Panc1 (cell line): ENCODE measurements at regions not wholly inside any gene's neighbourhood (a gene's known extent, or its start where the extent isn't known, plus 50 kb on each side); places are given as distances from the start of the nearest gene placed in this dataset.
"Not testable (repeated sequence)": the region's sequence is repeated elsewhere in the genome, so short reads cannot be mapped to it uniquely, and the experiment has no call there.

Experiments
- ATAC-seq: fragments of 200-7000 bp; cut with Tn5 transposase; 2 replicates; pipeline ENCODE4 v1.9.1; 2020; ENCODE audit warnings: mild to moderate bottlenecking, moderate library complexity
- BruUV-seq: library from RNA; stranded (reverse); fragments of 400-500 nt; replicated peaks from 2 replicates; lab custom pipeline; 2021; lab: Mats Ljungman, UMichigan
- CTCF ChIA-PET: fragments of 300-600 bp; sonication (Branson Sonifier 250); formaldehyde crosslinking; loops from one replicate; lab custom pipeline; 2022; ENCODE audit warnings: antibody characterized with exemption; lab: Charles Lee
- POLR2A ChIA-PET: fragments of 300-600 bp; sonication (Branson Sonifier 250); formaldehyde crosslinking; loops from one replicate; lab custom pipeline; 2022; ENCODE audit warnings: antibody characterized with exemption; lab: Charles Lee
- DNase-seq: peaks from one replicate; pipeline ENCODE4 v3.0.0-alpha.2; 2010; ENCODE audit warnings: low read depth, low spot score
- H3K27ac ChIP-seq: 2 replicates; pipeline ENCODE4 v1.5.1; 2011; ENCODE audit warnings: mild to moderate bottlenecking, low read length, inconsistent platforms
- H3K27me3 ChIP-seq: fragments of 200-500 bp; sonication (Bioruptor generic); 2 replicates; pipeline ENCODE4 v1.6.0; 2014; ENCODE audit warnings: low read length, inconsistent platforms; ENCODE audit not compliant: control insufficient read depth, insufficient read depth
- H3K36me3 ChIP-seq: fragments of 200-500 bp; sonication (Bioruptor generic); 2 replicates; pipeline ENCODE4 v1.5.1; 2014; ENCODE audit warnings: inconsistent platforms, mild to moderate bottlenecking, low read length, moderate library complexity; ENCODE audit not compliant: control insufficient read depth, insufficient read depth
- H3K4me1 ChIP-seq: 2 replicates; pipeline ENCODE4 v1.5.1; 2011; ENCODE audit warnings: inconsistent platforms, mild to moderate bottlenecking, low read length, moderate library complexity; ENCODE audit not compliant: control insufficient read depth, insufficient read depth
- H3K4me3 ChIP-seq, 2 experiments: 2 replicates each; pipeline ENCODE4 v1.5.1; 2011 to 2012; ENCODE audit warnings: low read depth in 2 of 2, low read length in 2 of 2, mild to moderate bottlenecking in 2 of 2, inconsistent platforms in 1 of 2, moderate library complexity in 1 of 2
- H3K9me3 ChIP-seq: fragments of 200-500 bp; sonication (Bioruptor generic); 2 replicates; pipeline ENCODE4 v1.5.1; 2014; ENCODE audit warnings: low read depth, mild to moderate bottlenecking, inconsistent platforms, low read length, moderate library complexity; ENCODE audit not compliant: control insufficient read depth, insufficient read depth
- POLR2AphosphoS5 ChIP-seq: IDR thresholded peaks from 2 replicates; pipeline ENCODE4 v1.6.1; 2012; ENCODE audit warnings: mild to moderate bottlenecking, low read depth, low read length, moderate library complexity
- SIN3A ChIP-seq: IDR thresholded peaks from 2 replicates; pipeline ENCODE4 v1.6.1; 2012; ENCODE audit warnings: low read depth, mild to moderate bottlenecking, low read length, moderate library complexity, borderline replicate concordance; ENCODE audit not compliant: insufficient read depth
- TCF7L2 ChIP-seq: IDR thresholded peaks from 2 replicates; pipeline ENCODE4 v1.6.1; 2011; ENCODE audit warnings: mild to moderate bottlenecking, low read depth, low read length, inconsistent platforms
- in situ Hi-C: cut with HindIII; loops from 2 replicates; pipeline ENCODE4 v1.10.0; 2016; ENCODE audit warnings: low sequenced_read_pairs, low pct_unique_long_range_greater_than_20kb
- intact Hi-C: fragments of 100-400 bp; cut with micrococcal nuclease; formaldehyde crosslinking; loops from one replicate; pipeline ENCODE4 v1.10.0; 2022; ENCODE audit not compliant: unreplicated experiment
- TF ChIP-seq, protein P1 (sequence below), 2 experiments: IDR thresholded peaks; 2 replicates each; pipeline ENCODE4 v1.6.1; 2011 to 2012; ENCODE audit warnings: low read depth in 2 of 2, control low read depth in 1 of 2, low read length in 1 of 2, mild to moderate bottlenecking in 1 of 2, moderate library complexity in 1 of 2; ENCODE audit not compliant: insufficient read depth in 1 of 2
- TF ChIP-seq, protein P2 (sequence below): fragments of 450-650 bp; IDR thresholded peaks from 2 replicates; pipeline ENCODE4 v1.5.1; 2017; ENCODE audit warnings: mild to moderate bottlenecking

DNA sequence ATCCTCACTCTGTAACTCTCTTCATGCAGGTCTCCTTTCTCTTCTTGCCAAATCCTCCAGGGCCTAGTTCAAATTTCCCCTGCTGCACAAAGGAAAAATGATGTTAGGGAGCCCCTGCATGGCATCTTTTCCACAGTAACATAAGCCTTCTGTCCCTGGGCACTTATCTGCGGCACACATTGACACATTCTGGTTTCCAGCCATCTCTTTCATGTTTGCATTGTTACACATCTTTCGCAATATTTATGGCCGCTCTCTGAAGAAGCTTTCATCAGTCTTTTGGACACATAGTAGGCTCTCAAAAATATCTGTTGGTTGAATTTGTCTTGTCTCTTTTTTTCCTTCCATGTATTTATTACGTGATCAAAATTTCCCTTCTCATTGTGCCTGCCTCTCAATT is 1806.1 kb upstream of the PIK3C3 start:
- H3K27ac ChIP-seq, result no peak overlapping the region
- H3K9me3 ChIP-seq, result no peaks in the 10 kb centered on the region
- H3K4me3 ChIP-seq, result no peak overlapping the region
- ATAC-seq (no peak), DNase-seq (no peak)
- no TSS peak for BruUV-seq
- no peaks in the 10 kb centered on the region for H3K36me3 ChIP-seq
- ChIA-PET POLR2A (no interaction called here), CTCF (no interaction called here)
- intact Hi-C loops (no loop called here), in situ Hi-C loops (no loop called here)
- no peaks in the 10 kb centered on the region for H3K27me3 ChIP-seq
- TF ChIP-seq SIN3A (no peak), POLR2AphosphoS5 (no peak), TCF7L2 (no peak)
- TF ChIP-seq, protein P1, sequence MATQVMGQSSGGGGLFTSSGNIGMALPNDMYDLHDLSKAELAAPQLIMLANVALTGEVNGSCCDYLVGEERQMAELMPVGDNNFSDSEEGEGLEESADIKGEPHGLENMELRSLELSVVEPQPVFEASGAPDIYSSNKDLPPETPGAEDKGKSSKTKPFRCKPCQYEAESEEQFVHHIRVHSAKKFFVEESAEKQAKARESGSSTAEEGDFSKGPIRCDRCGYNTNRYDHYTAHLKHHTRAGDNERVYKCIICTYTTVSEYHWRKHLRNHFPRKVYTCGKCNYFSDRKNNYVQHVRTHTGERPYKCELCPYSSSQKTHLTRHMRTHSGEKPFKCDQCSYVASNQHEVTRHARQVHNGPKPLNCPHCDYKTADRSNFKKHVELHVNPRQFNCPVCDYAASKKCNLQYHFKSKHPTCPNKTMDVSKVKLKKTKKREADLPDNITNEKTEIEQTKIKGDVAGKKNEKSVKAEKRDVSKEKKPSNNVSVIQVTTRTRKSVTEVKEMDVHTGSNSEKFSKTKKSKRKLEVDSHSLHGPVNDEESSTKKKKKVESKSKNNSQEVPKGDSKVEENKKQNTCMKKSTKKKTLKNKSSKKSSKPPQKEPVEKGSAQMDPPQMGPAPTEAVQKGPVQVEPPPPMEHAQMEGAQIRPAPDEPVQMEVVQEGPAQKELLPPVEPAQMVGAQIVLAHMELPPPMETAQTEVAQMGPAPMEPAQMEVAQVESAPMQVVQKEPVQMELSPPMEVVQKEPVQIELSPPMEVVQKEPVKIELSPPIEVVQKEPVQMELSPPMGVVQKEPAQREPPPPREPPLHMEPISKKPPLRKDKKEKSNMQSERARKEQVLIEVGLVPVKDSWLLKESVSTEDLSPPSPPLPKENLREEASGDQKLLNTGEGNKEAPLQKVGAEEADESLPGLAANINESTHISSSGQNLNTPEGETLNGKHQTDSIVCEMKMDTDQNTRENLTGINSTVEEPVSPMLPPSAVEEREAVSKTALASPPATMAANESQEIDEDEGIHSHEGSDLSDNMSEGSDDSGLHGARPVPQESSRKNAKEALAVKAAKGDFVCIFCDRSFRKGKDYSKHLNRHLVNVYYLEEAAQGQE (IDR thresholded peaks at IDR 0.05; ENCODE audit: insufficient read depth in 1 of 2, low read depth in 2 of 2, low read length in 1 of 2), result no peak
- TF ChIP-seq, protein P2, sequence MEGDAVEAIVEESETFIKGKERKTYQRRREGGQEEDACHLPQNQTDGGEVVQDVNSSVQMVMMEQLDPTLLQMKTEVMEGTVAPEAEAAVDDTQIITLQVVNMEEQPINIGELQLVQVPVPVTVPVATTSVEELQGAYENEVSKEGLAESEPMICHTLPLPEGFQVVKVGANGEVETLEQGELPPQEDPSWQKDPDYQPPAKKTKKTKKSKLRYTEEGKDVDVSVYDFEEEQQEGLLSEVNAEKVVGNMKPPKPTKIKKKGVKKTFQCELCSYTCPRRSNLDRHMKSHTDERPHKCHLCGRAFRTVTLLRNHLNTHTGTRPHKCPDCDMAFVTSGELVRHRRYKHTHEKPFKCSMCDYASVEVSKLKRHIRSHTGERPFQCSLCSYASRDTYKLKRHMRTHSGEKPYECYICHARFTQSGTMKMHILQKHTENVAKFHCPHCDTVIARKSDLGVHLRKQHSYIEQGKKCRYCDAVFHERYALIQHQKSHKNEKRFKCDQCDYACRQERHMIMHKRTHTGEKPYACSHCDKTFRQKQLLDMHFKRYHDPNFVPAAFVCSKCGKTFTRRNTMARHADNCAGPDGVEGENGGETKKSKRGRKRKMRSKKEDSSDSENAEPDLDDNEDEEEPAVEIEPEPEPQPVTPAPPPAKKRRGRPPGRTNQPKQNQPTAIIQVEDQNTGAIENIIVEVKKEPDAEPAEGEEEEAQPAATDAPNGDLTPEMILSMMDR, result no peak
- no peaks in the 10 kb centered on the region for H3K4me1 ChIP-seq

DNA sequence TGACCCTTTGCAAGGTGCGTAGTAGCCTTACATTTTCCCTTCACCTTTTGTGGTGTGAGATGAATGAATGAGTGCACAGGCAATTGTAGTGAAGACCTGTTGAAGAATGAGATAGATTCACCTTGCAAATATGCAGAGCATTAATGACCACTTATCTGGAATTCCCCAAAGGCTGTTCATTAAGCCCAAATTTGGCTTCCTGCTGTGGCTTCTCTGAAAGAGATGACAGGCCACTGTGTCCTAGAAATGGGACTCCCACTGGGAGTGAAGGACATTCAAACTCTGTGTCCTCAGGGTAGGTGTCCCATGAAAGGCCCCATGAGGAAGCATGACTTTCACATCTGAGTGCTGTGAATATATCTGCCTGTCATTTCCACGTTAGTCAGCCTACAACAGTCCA is 1821.8 kb upstream of the PIK3C3 start:
- no TSS peak for BruUV-seq
- Histone ChIP-seq H3K36me3 (no peaks in the 10 kb centered on the region), H3K27me3 (no peaks in the 10 kb centered on the region), H3K4me1 (no peaks in the 10 kb centered on the region), H3K9me3 (no peaks in the 10 kb centered on the region), H3K4me3 (no peak overlapping the region), H3K27ac (no peak overlapping the region)
- DNase-seq, result no peak
- ATAC-seq, result no peak
- TF ChIP-seq POLR2AphosphoS5, result no peak
- TF ChIP-seq, protein P2, result no peak
- TF ChIP-seq TCF7L2, result no peak
- TF ChIP-seq, protein P1 (IDR thresholded peaks at IDR 0.05; ENCODE audit: insufficient read depth in 1 of 2, low read depth in 2 of 2, low read length in 1 of 2), result no peak
- in situ Hi-C loops, result no loop called here
- ChIA-PET POLR2A (no interaction called here), CTCF (no interaction called here)
- intact Hi-C loops, result no loop called here

DNA sequence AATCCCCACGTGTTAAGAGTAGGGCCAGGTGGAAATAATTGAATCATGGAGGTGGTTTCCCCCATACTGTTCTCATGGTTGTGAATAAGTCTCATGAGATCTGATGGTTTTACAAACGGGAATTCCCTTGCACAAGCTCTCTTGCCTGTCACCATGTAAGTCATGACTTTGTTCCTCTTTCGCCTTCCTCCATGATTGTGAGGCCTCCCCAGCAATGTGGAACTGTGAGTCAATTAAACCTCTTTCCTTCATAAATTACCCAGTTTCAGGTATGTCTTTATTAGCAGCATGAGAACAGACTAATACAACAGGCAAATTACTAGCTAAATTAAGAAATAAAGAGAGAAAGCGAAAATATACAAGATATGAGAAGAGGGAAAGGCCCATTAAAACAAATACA is 1822.6 kb upstream of the PIK3C3 start:
- H3K36me3 ChIP-seq, in situ Hi-C loops, ATAC-seq, H3K9me3 ChIP-seq, intact Hi-C loops, H3K4me3 ChIP-seq, DNase-seq, H3K4me1 ChIP-seq, CTCF ChIA-PET, H3K27me3 ChIP-seq, H3K27ac ChIP-seq, POLR2A ChIA-PET, BruUV-seq: not testable (repeated sequence)
